HFF-Myc (cell line): ENCODE measurements at regions not wholly inside any gene's neighbourhood (a gene's known extent, or its start where the extent isn't known, plus 50 kb on each side); places are given as distances from the start of the nearest gene placed in this dataset.
A peak's percentile ranks its signal among the peaks of the same experiment; 100 is the strongest.

Source experiments
- DNase-seq: peaks from one replicate; pipeline ENCODE4 v3.0.0-alpha.2; 2011; ENCODE audit warnings: low read depth; ENCODE audit errors: extremely low read depth
- H3K4me3 ChIP-seq: replicated peaks from 2 replicates; pipeline ENCODE4 v1.5.1; 2011; ENCODE audit warnings: low read depth, mild to moderate bottlenecking, control low read depth, low read length
- CTCF ChIP-seq: IDR thresholded peaks from 2 replicates; pipeline ENCODE4 v1.5.1; 2012; ENCODE audit warnings: mild to moderate bottlenecking, low read depth, low read length, control low read depth; ENCODE audit errors: missing control alignments

GRCh38 chr5:117892360-117892759 is 1096.0 kb downstream of the DTWD2 start:
- DNase-seq = no peak
- H3K4me3 ChIP-seq = no peak overlapping the region
- TF ChIP-seq CTCF = no peak

DNA sequence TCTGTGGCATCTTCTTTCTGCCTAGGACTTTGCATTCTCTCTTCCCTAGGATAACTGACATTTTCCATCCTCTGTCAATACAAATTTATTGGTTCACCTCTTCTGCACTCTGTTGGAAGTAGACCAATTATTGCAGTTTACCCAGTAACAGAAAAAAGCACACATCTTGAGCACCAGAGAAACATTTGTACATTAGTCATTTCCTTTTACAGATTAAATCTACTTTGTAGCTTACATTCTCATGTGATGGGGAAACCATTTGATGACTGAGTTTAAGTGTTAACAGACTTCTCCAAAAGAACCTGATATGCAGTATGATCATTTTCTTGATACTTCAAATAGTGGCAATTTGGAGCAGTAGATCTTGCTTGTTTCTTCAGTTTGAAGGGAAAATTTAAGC is 1098.8 kb downstream of the DTWD2 start:
- H3K4me3 ChIP-seq = no peak overlapping the region
- DNase-seq = peak; percentile 42

GRCh38 chr5:117888688-117889087 is 1099.7 kb downstream of the DTWD2 start:
- no peak overlapping the region for H3K4me3 ChIP-seq
- no peak for TF ChIP-seq CTCF
- DNase-seq = no peak

More for the DNA sequence above, 1098.8 kb downstream of the DTWD2 start:
- no peak for TF ChIP-seq CTCF

GRCh38 chr5:117881426-117882230 is 1106.7 kb downstream of the DTWD2 start:
- TF ChIP-seq CTCF = no peak
- no peak for DNase-seq
- no peak overlapping the region for H3K4me3 ChIP-seq

DNA sequence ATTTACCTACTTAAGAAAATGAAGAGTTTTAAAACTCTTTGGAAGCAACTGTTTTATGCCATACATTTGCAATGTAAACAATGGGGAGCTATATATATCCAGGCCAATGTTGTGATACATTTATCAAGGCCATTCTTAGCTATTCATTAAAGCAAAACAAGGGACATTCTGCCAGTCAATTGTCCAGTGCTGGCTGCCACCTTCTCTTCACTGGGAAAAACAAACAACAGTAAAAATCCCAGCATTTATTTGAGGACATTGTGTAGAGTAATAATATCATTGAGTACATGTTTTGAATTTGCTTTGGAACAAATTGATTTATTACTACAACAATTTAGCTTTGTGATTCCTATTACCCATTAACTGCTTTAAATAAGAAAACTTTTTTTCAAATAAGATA is 1107.4 kb downstream of the DTWD2 start:
- no peak for TF ChIP-seq CTCF
- DNase-seq = no peak

DNA sequence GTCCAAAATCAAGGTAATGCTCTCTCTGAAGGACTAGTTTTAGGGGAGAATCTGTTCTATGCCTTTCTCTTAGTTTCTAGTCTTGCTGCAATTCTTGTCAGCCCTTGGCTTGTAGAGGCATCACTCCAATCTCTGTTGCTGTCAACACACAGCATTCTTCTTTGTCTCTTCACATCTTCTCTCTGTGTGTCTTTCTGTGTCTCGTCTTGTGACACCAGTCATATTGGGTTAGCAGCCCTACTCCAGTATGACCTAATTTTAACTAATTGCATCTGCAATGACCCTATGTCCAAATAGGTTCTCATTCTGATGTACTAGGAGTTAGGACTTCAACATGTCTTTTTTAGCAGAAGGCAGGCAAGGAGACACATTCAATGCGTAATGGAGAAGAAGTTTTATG is 1110.6 kb downstream of the DTWD2 start:
- no peak for TF ChIP-seq CTCF
- no peak for DNase-seq
- no peak overlapping the region for H3K4me3 ChIP-seq

More for the DNA sequence above, 1107.4 kb downstream of the DTWD2 start:
- H3K4me3 ChIP-seq = no peak overlapping the region
